GM21717 (cell line): ENCODE measurements at regions not wholly inside any gene's neighbourhood (a gene's known extent, or its start where the extent isn't known, plus 50 kb on each side); places are given as distances from the start of the nearest gene placed in this dataset.
"Not testable (repeated sequence)": the region's sequence is repeated elsewhere in the genome, so short reads cannot be mapped to it uniquely, and the experiment has no call there.

Source experiments
- ATAC-seq: cut with Tn5 transposase; IDR thresholded peaks from one replicate; pipeline ENCODE4 v1.9.1; 2021; ENCODE audit warnings: mild to moderate bottlenecking, moderate library complexity; ENCODE audit not compliant: unreplicated experiment

GRCh38 chr3:26252001-26252400, 370.6 kb upstream of the LRRC3B start:
- no peak for ATAC-seq

DNA sequence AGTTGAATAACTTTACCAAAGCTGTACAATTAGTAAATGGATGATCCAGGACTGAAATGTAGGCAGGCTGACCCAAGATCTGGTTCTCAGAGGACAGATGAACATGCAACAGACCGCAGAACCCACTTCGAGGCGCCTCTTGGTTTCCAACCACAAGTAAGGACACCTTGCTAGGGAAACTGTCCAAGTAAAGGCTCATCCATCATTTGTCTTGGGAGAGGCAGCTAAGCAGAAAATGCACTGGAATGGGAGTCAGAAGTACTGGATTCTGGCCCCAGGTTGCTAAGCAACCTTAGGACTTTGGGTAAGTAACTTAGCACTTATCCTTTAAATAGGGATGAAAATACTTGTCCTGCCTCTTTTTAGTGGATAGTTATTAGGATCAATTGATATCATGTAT, 366.3 kb upstream of the LRRC3B start:
- no peak for ATAC-seq

GRCh38 chr3:26259176-26259575, 363.4 kb upstream of the LRRC3B start:
- ATAC-seq = no peak

GRCh38 chr3:26260139-26260538, 362.4 kb upstream of the LRRC3B start:
- no peak for ATAC-seq

DNA sequence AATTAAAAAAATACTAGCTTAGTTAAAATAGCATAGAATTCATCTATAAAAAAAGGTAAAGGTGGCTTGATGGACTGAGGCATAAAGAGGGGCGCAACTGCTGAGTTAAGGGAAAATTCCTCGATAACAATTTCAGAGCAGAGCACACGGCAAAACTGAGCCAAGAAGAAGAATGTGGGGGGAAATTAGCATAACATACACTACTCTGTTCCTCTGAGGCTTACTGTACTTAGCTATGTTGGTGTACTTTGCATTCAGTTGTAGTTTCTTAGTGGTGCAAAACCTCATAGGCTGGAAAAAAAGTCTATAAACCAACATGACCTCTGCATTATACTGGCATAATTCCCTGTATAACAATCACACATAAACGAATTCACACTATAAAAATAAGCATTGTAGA, 357.9 kb upstream of the LRRC3B start:
- no peak for ATAC-seq

- ATAC-seq = no peak
Observed at GRCh38 chr3:26271848-26272247, 350.7 kb upstream of the LRRC3B start.

GRCh38 chr3:26273196-26273595, 349.4 kb upstream of the LRRC3B start:
- ATAC-seq = no peak

- ATAC-seq = no peak
Observed at GRCh38 chr3:26279091-26279490, 343.5 kb upstream of the LRRC3B start.

GRCh38 chr3:26280517-26280916, 342.1 kb upstream of the LRRC3B start:
- no peak for ATAC-seq

DNA sequence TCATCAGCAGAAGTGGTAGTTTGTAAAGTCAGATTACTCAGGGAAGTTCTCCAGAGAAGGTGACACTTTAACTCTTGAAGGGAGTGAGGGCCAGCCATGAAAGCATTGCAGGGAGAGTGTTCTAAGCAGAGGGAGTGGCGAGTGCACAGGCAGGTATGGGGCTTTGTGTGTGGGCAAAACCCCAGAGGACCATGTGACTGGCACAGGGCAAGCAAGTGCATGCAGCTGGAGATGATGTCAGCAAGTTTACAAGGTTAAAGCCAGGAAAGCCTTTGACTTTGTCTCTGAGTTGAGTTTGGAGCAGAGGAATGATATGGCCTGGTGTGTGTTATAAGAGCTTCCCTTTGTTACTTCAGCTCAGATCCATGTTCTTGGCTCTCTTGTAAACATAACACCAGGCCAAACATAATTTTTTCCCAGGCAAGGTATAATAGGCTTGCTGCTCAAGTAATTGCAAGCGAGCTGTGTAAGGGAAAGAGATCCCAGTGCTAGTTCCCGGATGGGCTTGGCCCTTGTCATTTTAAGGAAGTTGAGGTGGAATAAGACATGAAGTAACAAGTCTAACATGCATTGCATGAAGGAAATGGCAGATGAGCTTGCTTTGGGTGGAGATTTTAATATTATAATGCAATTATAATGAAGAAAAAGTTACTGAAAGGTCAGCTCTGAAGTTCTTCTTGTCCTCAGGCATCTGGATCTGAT, 341.1 kb upstream of the LRRC3B start:
- ATAC-seq = no peak

- ATAC-seq = not testable (repeated sequence)
Observed at GRCh38 chr3:26284503-26284902, 338.1 kb upstream of the LRRC3B start.

GRCh38 chr3:26291840-26292239, 330.7 kb upstream of the LRRC3B start:
- no peak for ATAC-seq

DNA sequence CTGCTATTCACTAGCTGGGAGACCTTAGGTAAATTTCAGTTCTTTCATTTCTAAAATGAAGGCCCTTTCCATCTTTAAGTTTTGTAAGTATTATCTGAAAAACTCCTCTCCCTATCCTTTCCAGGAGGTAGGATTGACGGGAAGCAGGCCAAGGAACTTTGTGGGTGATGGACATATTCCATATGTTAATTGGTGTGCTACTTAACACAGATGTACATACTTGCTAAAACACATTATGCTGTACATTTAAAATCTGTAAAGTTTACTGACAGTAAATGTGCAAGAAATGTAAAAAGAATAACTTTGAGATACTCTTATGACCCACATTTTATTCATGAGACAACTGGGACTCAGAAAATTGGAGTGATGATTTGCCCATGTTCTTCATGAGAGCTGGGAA, 329.8 kb upstream of the LRRC3B start:
- ATAC-seq = no peak

DNA sequence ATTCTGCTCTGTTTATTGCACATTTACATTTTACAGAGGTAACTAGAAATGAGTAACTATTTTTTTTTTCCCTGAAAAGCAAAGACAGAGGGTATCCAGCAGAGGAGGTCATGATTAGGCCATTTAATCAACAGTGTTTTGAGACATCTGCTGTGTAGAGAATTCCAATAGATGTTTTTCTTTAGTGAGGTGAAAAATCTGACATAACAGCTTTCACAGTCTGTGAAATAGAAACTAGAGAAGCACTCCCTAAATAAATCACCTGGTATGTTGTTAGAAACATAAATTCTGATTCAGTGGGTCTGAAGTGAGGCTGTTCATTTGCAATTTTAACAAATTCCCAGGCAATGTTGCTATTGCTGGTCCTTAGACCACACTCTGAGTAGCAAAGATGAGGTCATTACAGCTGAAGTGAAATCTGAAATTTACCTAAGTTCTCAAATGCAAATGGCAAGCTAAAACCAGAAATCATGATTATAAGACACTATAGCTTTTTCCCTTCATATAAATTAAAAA, 329.2 kb upstream of the LRRC3B start:
- ATAC-seq = no peak

- ATAC-seq = no peak
Observed at GRCh38 chr3:26307192-26307591, 315.4 kb upstream of the LRRC3B start.

GRCh38 chr3:26307787-26308186, 314.8 kb upstream of the LRRC3B start:
- ATAC-seq = no peak

DNA sequence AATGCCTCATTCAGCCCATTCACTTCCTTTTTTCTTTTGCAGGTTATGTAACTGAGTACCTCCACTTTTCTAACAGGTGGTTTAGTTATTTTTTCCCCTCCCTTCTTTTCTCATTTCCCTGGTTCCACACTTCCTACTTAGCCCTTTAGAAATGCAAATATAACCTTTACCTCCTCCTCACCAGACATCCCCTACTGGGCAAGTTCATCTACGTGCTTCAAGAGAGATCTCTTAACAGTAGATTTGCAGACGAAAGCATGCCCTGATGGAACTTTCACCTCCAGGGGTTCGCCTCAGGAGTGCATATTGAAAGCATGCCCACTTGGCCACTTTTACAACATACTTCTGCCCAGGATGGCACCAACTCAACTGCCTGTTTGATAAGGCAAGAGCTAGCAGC, 314.1 kb upstream of the LRRC3B start:
- ATAC-seq = no peak

GRCh38 chr3:26309536-26309935, 313.0 kb upstream of the LRRC3B start:
- not testable (repeated sequence) for ATAC-seq

DNA sequence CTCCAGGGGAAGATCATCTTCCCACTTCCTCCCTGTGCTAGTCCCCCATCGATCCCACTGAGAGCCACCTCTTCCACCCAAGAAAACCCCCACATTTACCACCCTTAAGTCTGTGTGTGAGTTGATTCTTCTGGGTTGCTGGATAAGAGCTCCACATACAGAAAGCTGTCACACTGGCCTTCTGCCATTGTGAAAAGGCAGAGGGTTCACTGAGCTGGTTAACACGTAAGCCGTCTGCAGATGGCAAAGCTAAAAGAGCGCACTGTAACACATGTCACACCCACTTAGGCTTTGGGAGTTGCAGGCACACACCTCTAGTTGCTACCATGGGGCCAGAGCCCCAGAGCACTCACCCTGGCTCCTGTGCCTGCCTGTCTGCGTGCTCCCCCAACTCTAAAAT, 309.8 kb upstream of the LRRC3B start:
- ATAC-seq = no peak

DNA sequence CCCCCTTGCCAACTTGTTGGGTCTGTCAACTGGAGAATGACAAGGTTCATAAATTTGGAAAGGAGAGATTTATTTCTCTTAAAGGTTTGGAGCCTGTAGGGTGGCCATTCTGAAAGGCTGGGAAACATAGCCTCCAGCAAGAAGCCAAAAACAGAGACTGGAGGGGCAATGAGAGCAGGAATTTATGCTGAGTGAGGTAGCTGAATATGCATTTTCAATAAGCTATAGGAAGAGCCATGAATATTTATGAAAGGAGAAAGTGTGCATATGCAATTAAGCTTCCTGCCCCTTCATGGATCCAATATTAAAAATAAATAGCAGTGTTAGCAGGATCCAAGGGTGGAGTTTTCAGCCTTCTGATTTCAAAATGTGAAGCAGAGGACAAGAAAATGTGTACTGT, 306.1 kb upstream of the LRRC3B start:
- ATAC-seq = no peak

- ATAC-seq = not testable (repeated sequence)
Observed at GRCh38 chr3:26323741-26324140, 298.8 kb upstream of the LRRC3B start.

GRCh38 chr3:26340001-26340400, 282.6 kb upstream of the LRRC3B start:
- no peak for ATAC-seq

GRCh38 chr3:26343647-26344046, 278.9 kb upstream of the LRRC3B start:
- ATAC-seq = no peak
